CD14-positive monocyte (primary cell): ENCODE measurements at regions not wholly inside any gene's neighbourhood (a gene's known extent, or its start where the extent isn't known, plus 50 kb on each side); places are given as distances from the start of the nearest gene placed in this dataset.
A peak's percentile ranks its signal among the peaks of the same experiment; 100 is the strongest.

Source experiments
- DNase-seq, 3 donors: peaks; one replicate each; pipeline ENCODE4 v3.0.0-alpha.2; 2011 to 2022
- H2AFZ ChIP-seq: 2 replicates; pipeline ENCODE4 v1.6.0; 2012; ENCODE audit warnings: mild to moderate bottlenecking, low read depth, low read length, inconsistent platforms; ENCODE audit not compliant: insufficient read depth, poor library complexity, severe bottlenecking
- H3K27ac ChIP-seq, 2 donors: 1 replicate in 1 of 2; 2 replicates in 1 of 2; pipeline ENCODE4 v1.5.1; 2012 to 2013; ENCODE audit warnings: low read length in 2 of 2, control low read depth in 1 of 2, inconsistent platforms in 1 of 2, low read depth in 1 of 2, mild to moderate bottlenecking in 1 of 2
- H3K27me3 ChIP-seq, 2 donors: one replicate each; pipeline versions ENCODE4 v1.6.0 to v1.6.1; 2011 to 2013; ENCODE audit warnings: low read length in 2 of 2; ENCODE audit not compliant: control insufficient read depth in 2 of 2, insufficient read depth in 2 of 2
- H3K36me3 ChIP-seq, 2 donors: replicated peaks in 1 of 2; 1 replicate in 1 of 2; 2 replicates in 1 of 2; pipeline versions ENCODE4 v1.5.1 to v1.6.1; 2012 to 2013; ENCODE audit warnings: low read length in 2 of 2, control low read depth in 1 of 2, inconsistent platforms in 1 of 2, mild to moderate bottlenecking in 1 of 2; ENCODE audit not compliant: insufficient read depth in 2 of 2, control insufficient read depth in 1 of 2
- H3K4me1 ChIP-seq, 2 donors: 1 replicate in 1 of 2; 2 replicates in 1 of 2; pipeline versions ENCODE4 v1.5.1 to v1.6.1; 2012 to 2013; ENCODE audit warnings: low read length in 2 of 2, control low read depth in 1 of 2, inconsistent platforms in 1 of 2, mild to moderate bottlenecking in 1 of 2, moderate library complexity in 1 of 2; ENCODE audit not compliant: insufficient read depth in 2 of 2, control insufficient read depth in 1 of 2
- H3K4me2 ChIP-seq: replicated peaks from 2 replicates; pipeline ENCODE3; 2012; ENCODE audit warnings: low read length, moderate library complexity, mild to moderate bottlenecking; ENCODE audit not compliant: poor library complexity, severe bottlenecking; ENCODE audit errors: extremely low read depth
- H3K4me3 ChIP-seq, 3 experiments: fragments of 200-600 bp in 1 of 3; sonication (generic) in 1 of 3; replicated peaks in 1 of 3; 1 replicate in 2 of 3; 2 replicates in 1 of 3; pipeline ENCODE4 v1.5.1; 2011 to 2013; ENCODE audit warnings: low read length in 3 of 3, mild to moderate bottlenecking in 3 of 3, control low read depth in 2 of 3, low read depth in 2 of 3, inconsistent platforms in 1 of 3, moderate library complexity in 1 of 3
- H3K79me2 ChIP-seq: 2 replicates; pipeline ENCODE4 v1.6.0; 2012; ENCODE audit warnings: mild to moderate bottlenecking, control low read depth, inconsistent platforms, low read length, moderate library complexity; ENCODE audit not compliant: insufficient read depth
- H3K9ac ChIP-seq: 2 replicates; pipeline ENCODE4 v1.6.0; 2017; ENCODE audit warnings: low read length, mild to moderate bottlenecking; ENCODE audit not compliant: insufficient read depth, poor library complexity, severe bottlenecking
- H3K9me3 ChIP-seq, 2 donors: replicated peaks in 1 of 2; 1 replicate in 1 of 2; 2 replicates in 1 of 2; pipeline versions ENCODE4 v1.5.1 to v1.6.1; 2012 to 2013; ENCODE audit warnings: low read length in 2 of 2, control low read depth in 1 of 2; ENCODE audit not compliant: control insufficient read depth in 1 of 2, insufficient read depth in 1 of 2
- H4K20me1 ChIP-seq: 2 replicates; pipeline ENCODE4 v1.6.0; 2012; ENCODE audit warnings: mild to moderate bottlenecking, low read length, control low read depth, moderate library complexity; ENCODE audit not compliant: insufficient read depth
- H3K27ac Mint-ChIP-seq, 7 donors: one replicate each; pipeline ENCODE4 v1.8.0; 2020; ENCODE audit warnings: mild to moderate bottlenecking in 7 of 7, mixed read lengths in 7 of 7, moderate library complexity in 6 of 7, inconsistent platforms in 2 of 7
- H3K27me3 Mint-ChIP-seq, 3 donors: one replicate each; pipeline ENCODE4 v1.8.0; 2021 to 2022; ENCODE audit warnings: low read depth in 3 of 3, mild to moderate bottlenecking in 3 of 3, mixed read lengths in 3 of 3, moderate library complexity in 3 of 3, inconsistent platforms in 1 of 3
- H3K36me3 Mint-ChIP-seq, 2 donors: one replicate each; pipeline ENCODE4 v1.8.0; 2020; ENCODE audit warnings: mixed read lengths in 2 of 2, inconsistent platforms in 1 of 2, mild to moderate bottlenecking in 1 of 2
- H3K4me1 Mint-ChIP-seq: one replicate; pipeline ENCODE4 v1.8.0; 2020; ENCODE audit warnings: mild to moderate bottlenecking, mixed read lengths
- H3K4me3 Mint-ChIP-seq, 2 donors: one replicate each; pipeline ENCODE4 v1.8.0; 2020; ENCODE audit warnings: mild to moderate bottlenecking in 2 of 2, mixed read lengths in 2 of 2, moderate library complexity in 1 of 2
- H3K9me3 Mint-ChIP-seq, 7 donors: one replicate each; pipeline ENCODE4 v1.8.0; 2020 to 2022; ENCODE audit warnings: mixed read lengths in 7 of 7, mild to moderate bottlenecking in 6 of 7, moderate library complexity in 6 of 7, inconsistent platforms in 2 of 7
- WGBS: methylation state at CpG from one replicate; pipeline ENCODE4 v1.1.5; 2013; ENCODE audit warnings: missing lambda C conversion rate; ENCODE audit not compliant: insufficient coverage; 5-methylcytosine and 5-hydroxymethylcytosine counted together
- intact Hi-C, 2 donors: fragments of 100-400 bp; cut with micrococcal nuclease; formaldehyde crosslinking; loops; one replicate each; pipeline versions ENCODE4 v1.15.0 to v1.15.1; 2023
- TF ChIP-seq, protein P1 (sequence below): fragments of 200-600 bp; IDR thresholded peaks from one replicate; pipeline ENCODE4 v1.8.0; 2022; ENCODE audit warnings: antibody characterized with exemption, mild to moderate bottlenecking

DNA sequence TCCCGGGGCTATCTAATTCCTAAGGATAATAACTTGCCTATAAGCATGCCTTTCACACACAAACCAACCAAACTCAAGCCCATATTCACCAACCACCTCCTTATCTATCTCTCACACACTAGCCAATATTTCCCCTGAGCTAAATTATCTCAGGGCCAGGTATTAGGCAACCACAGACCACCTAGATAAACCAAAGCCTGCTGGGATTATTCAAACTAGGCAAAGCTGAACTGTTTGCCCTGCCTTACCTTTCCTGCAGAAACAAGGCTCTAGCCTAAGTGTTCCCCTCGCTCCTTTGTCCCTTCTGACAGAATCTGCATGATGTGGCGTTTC lies 114.7 kb upstream of the EEA1 start:
- Histone ChIP-seq H3K4me3 (no peak overlapping the region), H3K9me3 (peaks cover 0 to 4% of the 10 kb centered on the region in 2 donors), H3K9ac (no peak overlapping the region), H3K36me3 (no peaks in the 10 kb centered on the region), H3K79me2 (no peaks in the 10 kb centered on the region), H3K27ac (no peak overlapping the region), H2AFZ (no peak overlapping the region), H4K20me1 (no peaks in the 10 kb centered on the region), H3K4me2 (no peak overlapping the region), H3K4me1 (no peaks in the 10 kb centered on the region), H3K27me3 (no peaks in the 10 kb centered on the region)
- no peak for DNase-seq
- intact Hi-C loops, result no loop called here
- 90% methylated on average over 2 of the region's 3 CpGs for WGBS
- H3K4me1 Mint-ChIP-seq, result peaks cover 4% of the 10 kb centered on the region
- peaks cover 0 to 5% (median 0%) of the 10 kb centered on the region in 3 donors for H3K27me3 Mint-ChIP-seq
- TF ChIP-seq, protein P1, sequence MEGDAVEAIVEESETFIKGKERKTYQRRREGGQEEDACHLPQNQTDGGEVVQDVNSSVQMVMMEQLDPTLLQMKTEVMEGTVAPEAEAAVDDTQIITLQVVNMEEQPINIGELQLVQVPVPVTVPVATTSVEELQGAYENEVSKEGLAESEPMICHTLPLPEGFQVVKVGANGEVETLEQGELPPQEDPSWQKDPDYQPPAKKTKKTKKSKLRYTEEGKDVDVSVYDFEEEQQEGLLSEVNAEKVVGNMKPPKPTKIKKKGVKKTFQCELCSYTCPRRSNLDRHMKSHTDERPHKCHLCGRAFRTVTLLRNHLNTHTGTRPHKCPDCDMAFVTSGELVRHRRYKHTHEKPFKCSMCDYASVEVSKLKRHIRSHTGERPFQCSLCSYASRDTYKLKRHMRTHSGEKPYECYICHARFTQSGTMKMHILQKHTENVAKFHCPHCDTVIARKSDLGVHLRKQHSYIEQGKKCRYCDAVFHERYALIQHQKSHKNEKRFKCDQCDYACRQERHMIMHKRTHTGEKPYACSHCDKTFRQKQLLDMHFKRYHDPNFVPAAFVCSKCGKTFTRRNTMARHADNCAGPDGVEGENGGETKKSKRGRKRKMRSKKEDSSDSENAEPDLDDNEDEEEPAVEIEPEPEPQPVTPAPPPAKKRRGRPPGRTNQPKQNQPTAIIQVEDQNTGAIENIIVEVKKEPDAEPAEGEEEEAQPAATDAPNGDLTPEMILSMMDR, result no peak
- H3K4me3 Mint-ChIP-seq, result no peak overlapping the region
- H3K27ac Mint-ChIP-seq, result peak overlapping the region in 1 of 7 donors; percentile 10
- H3K9me3 Mint-ChIP-seq, result peaks cover 4 to 10% (median 6%) of the 10 kb centered on the region in 7 donors
- no peaks in the 10 kb centered on the region for H3K36me3 Mint-ChIP-seq

DNA sequence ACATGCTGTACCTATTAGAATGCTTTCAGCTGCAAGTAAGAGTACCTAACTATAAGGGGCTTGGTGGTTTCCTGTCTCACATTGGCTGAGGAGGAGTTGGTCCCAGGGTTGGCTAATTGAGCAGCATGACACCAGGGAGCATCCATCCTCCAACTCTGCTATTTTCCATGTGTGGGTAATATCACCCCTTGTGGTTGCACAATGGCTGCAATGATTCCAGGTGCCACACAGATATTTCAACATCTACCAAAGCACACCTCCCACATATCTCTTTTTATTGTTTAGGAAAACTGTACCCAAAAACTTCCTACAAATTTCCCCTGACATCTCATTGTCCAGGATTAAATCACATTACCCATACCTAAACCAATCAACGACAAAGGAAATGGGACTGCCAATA lies 118.0 kb upstream of the EEA1 start:
- Histone ChIP-seq H3K9ac (no peak overlapping the region), H3K4me3 (no peak overlapping the region), H3K9me3 (no peaks in the 10 kb centered on the region), H3K79me2 (no peaks in the 10 kb centered on the region), H3K4me1 (no peaks in the 10 kb centered on the region), H4K20me1 (no peaks in the 10 kb centered on the region), H3K4me2 (no peak overlapping the region), H3K27me3 (no peaks in the 10 kb centered on the region), H3K27ac (no peak overlapping the region), H2AFZ (no peak overlapping the region), H3K36me3 (no peaks in the 10 kb centered on the region)
- H3K4me1 Mint-ChIP-seq, result peaks cover 4% of the 10 kb centered on the region
- H3K27ac Mint-ChIP-seq, result peak overlapping the region in 1 of 7 donors; percentile 6
- H3K36me3 Mint-ChIP-seq, result no peaks in the 10 kb centered on the region
- intact Hi-C loops, result no loop called here
- H3K9me3 Mint-ChIP-seq, result peaks cover 0 to 2% (median 0%) of the 10 kb centered on the region in 7 donors
- 80% methylated on average over 1 of the region's 1 CpG for WGBS
- H3K4me3 Mint-ChIP-seq, result no peak overlapping the region
- DNase-seq, result no peak
- TF ChIP-seq, protein P1, result no peak
- peaks cover 0 to 7% (median 0%) of the 10 kb centered on the region in 3 donors for H3K27me3 Mint-ChIP-seq
